ENCODE measurements at regions not wholly inside any gene's neighbourhood (a gene's known extent, or its start where the extent isn't known, plus 50 kb on each side); places are given as distances from the start of the nearest gene placed in this dataset.

DNA sequence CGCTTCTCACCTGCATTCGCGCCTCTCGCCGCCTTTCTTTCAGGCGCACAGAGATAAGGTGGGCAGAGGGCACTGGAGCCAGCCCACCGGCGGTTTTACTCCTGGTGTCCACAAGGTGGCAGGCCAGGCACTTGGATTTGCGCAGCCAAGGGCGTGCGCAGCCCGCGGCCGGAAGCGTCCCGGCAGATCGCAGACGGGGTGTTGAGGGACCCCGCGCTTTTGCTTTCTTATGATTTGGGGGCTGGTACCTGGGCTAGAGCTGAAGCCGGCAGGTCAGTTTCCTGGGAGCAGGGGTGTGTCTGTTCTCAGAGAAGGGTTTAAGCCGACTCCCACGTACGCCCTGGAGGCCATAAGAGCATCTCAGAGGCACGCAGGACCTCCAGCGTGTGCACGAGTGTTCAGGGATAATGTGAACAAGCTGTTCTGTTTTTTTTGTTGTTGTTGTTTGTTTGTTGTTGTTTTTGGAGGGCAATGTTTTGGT, 305.6 kb upstream of the CXCR4 start:
- DNase-seq (ENCODE audit: low spot score in 2 of 2): peak; percentile 44 to 57

DNA sequence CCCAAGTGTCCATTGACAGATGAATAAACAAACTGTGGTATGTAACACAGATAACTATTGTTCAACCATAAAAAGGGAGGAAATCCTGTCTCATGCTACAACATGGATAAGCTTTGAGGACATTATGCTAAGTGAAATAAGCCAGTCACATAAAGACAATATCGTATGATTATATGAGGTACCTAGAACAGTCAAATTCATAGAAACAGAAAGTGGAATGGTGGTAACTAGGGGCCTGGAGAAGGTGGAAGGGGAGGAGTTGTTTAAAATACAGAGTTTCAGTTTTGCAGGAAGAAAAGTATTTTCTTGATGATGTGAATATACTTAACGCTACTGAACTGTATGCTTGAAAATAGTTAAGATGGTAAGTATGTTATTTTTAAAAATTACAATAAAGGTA, 304.6 kb upstream of the CXCR4 start:
- TF ChIP-seq POLR2A (IDR thresholded peaks at IDR 0.05) (no peak), POLR2AphosphoS5 (IDR thresholded peaks at IDR 0.05) (no peak)
- TF ChIP-seq, protein P1, sequence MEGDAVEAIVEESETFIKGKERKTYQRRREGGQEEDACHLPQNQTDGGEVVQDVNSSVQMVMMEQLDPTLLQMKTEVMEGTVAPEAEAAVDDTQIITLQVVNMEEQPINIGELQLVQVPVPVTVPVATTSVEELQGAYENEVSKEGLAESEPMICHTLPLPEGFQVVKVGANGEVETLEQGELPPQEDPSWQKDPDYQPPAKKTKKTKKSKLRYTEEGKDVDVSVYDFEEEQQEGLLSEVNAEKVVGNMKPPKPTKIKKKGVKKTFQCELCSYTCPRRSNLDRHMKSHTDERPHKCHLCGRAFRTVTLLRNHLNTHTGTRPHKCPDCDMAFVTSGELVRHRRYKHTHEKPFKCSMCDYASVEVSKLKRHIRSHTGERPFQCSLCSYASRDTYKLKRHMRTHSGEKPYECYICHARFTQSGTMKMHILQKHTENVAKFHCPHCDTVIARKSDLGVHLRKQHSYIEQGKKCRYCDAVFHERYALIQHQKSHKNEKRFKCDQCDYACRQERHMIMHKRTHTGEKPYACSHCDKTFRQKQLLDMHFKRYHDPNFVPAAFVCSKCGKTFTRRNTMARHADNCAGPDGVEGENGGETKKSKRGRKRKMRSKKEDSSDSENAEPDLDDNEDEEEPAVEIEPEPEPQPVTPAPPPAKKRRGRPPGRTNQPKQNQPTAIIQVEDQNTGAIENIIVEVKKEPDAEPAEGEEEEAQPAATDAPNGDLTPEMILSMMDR (IDR thresholded peaks at IDR 0.05): no peak
- Histone ChIP-seq H3K9me3 (no peaks in the 10 kb centered on the region), H3K4me1 (no peaks in the 10 kb centered on the region), H3K27ac (no peak overlapping the region), H3K4me3 (no peak overlapping the region), H3K36me3 (no peaks in the 10 kb centered on the region), H3K27me3 (peaks cover 0 to 9% of the 10 kb centered on the region in 2 donors)
- intact Hi-C loops (cut with DNase I; ENCODE audit: low total_unique reads): no loop called here
- DNase-seq (ENCODE audit: low spot score in 2 of 2): no peak

More for the DNA sequence above, 305.6 kb upstream of the CXCR4 start:
- H3K36me3 ChIP-seq: no peaks in the 10 kb centered on the region
- no peaks in the 10 kb centered on the region for H3K9me3 ChIP-seq
- peak overlapping the region; percentile 29 to 64 (median 43) for H3K4me3 ChIP-seq
- no peaks in the 10 kb centered on the region for H3K4me1 ChIP-seq
- intact Hi-C loops (cut with DNase I; ENCODE audit: low total_unique reads): no loop called here
- TF ChIP-seq POLR2AphosphoS5 (IDR thresholded peaks at IDR 0.05) (no peak), POLR2A (IDR thresholded peaks at IDR 0.05) (no peak)
- TF ChIP-seq, protein P1 (IDR thresholded peaks at IDR 0.05): peak; percentile 70 to 74 (median 74)
- no peak overlapping the region for H3K27ac ChIP-seq
- peaks cover 0 to 9% of the 10 kb centered on the region in 2 donors for H3K27me3 ChIP-seq

DNA sequence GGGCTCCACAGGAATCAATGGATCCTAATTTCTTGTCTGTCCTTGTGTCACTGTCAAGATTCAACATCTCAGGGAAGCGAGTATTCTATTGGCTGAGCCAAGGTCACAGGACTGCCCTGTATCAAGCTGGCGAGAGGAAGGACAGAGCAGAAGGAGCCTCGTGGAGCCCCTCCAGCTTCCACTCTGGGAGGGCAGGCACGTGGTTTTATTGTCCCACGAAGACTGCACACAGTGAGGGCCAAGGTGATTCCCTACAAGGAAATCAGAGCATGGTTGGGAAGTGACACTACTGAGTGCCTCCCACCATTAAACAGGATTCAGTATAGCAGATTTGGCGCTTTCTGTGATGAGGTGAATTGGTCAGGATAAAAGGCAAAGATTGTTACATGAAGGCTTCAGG, 302.4 kb upstream of the CXCR4 start:
- no peaks in the 10 kb centered on the region for H3K9me3 ChIP-seq
- no peak overlapping the region for H3K27ac ChIP-seq
- no peaks in the 10 kb centered on the region for H3K36me3 ChIP-seq
- H3K4me1 ChIP-seq: no peaks in the 10 kb centered on the region
- intact Hi-C loops (cut with DNase I; ENCODE audit: low total_unique reads): no loop called here
- no peak overlapping the region for H3K4me3 ChIP-seq
- DNase-seq (ENCODE audit: low spot score in 2 of 2): no peak
- H3K27me3 ChIP-seq: peaks cover 0 to 9% of the 10 kb centered on the region in 2 donors
- TF ChIP-seq POLR2AphosphoS5 (IDR thresholded peaks at IDR 0.05): no peak

DNA sequence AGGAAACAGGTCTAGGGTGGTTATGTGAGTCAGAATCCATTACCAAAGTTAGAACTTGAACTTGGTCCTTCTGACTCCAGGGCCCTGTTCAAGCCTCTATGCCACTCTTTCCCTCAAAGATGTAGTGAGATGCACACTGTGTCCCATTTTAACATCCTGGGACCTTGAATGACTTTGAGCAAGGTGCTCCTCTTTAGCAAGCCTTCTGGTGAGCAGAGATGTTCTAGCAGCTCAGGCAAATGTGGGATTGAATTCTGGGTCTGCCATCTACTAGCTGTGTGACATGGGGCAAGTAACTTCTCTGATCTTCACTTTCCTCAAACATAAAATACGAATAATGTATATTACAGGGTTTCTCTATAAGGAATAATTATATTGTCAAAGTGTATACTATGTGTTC, 294.0 kb upstream of the CXCR4 start:
- Histone ChIP-seq H3K9me3 (no peaks in the 10 kb centered on the region), H3K4me1 (no peaks in the 10 kb centered on the region), H3K36me3 (no peaks in the 10 kb centered on the region), H3K4me3 (no peak overlapping the region), H3K27ac (no peak overlapping the region), H3K27me3 (peaks cover 0 to 1% of the 10 kb centered on the region in 2 donors)
- intact Hi-C loops (cut with DNase I; ENCODE audit: low total_unique reads): no loop called here
- no peak for DNase-seq (ENCODE audit: low spot score in 2 of 2)
- TF ChIP-seq, protein P1 (IDR thresholded peaks at IDR 0.05): no peak
- TF ChIP-seq POLR2AphosphoS5 (IDR thresholded peaks at IDR 0.05) (no peak), POLR2A (IDR thresholded peaks at IDR 0.05) (no peak)

DNA sequence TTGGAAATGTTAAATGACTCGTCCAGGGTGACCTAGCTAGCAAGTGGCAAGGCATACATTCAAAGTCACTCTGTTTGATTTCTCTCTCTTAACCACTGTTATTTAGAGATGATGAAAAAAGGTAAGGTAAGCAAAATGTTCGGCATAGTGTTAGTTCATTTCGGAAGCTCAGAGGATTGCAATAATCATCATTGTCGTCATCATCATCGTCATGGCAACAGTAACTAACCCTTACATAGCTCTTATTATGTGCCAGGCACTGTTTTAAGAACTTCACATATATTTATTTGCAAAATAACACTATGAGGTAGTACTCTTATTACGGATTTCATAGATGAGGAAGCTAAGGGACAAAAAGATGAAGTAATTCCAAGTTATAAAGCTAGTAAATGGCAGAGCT, 292.7 kb upstream of the CXCR4 start:
- Histone ChIP-seq H3K4me3 (no peak overlapping the region), H3K9me3 (no peaks in the 10 kb centered on the region), H3K4me1 (no peaks in the 10 kb centered on the region), H3K27ac (no peak overlapping the region), H3K27me3 (peaks cover 0 to 9% of the 10 kb centered on the region in 2 donors), H3K36me3 (no peaks in the 10 kb centered on the region)
- no peak for DNase-seq (ENCODE audit: low spot score in 2 of 2)
- TF ChIP-seq, protein P1 (IDR thresholded peaks at IDR 0.05): no peak
- TF ChIP-seq POLR2A (IDR thresholded peaks at IDR 0.05) (no peak), POLR2AphosphoS5 (IDR thresholded peaks at IDR 0.05) (no peak)
- intact Hi-C loops (cut with DNase I; ENCODE audit: low total_unique reads): no loop called here

DNA sequence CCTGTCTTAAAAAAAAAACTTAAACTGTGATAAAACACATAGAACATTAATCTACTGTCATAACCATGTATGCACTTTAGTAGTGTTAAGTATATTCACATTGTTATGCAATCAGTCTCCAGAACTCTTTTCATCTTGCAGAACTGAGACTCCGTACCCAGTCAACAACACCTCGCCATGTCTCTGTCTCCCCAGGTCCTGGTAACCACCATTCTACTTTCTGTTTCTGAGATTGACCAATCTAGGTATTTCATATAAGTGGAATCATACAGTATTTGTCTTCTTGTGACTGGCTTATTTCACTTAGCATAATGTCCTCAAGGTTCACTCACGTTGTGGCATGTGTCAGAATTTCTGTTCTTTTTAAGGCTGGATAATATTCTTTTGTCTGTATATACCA, 290.8 kb upstream of the CXCR4 start:
- Histone ChIP-seq H3K4me3 (no peak overlapping the region), H3K9me3 (no peaks in the 10 kb centered on the region), H3K4me1 (no peaks in the 10 kb centered on the region), H3K27ac (no peak overlapping the region), H3K36me3 (no peaks in the 10 kb centered on the region), H3K27me3 (peaks cover 0 to 9% of the 10 kb centered on the region in 2 donors)
- DNase-seq (ENCODE audit: low spot score in 2 of 2): no peak
- TF ChIP-seq POLR2A (IDR thresholded peaks at IDR 0.05) (no peak), POLR2AphosphoS5 (IDR thresholded peaks at IDR 0.05) (no peak)
- TF ChIP-seq, protein P1 (IDR thresholded peaks at IDR 0.05): no peak
- intact Hi-C loops (cut with DNase I; ENCODE audit: low total_unique reads): no loop called here

Measured in breast epithelium (tissue), 4 donors.